Activated CD8-positive, alpha-beta memory T cell treated with anti-CD3 and anti-CD28 coated beads, Interleukin-2, amount 50 U/mL, for 48 hours (primary cell): ENCODE measurements at regions not wholly inside any gene's neighbourhood (a gene's known extent, or its start where the extent isn't known, plus 50 kb on each side); places are given as distances from the start of the nearest gene placed in this dataset.

ENCODE experiments used
- DNase-seq: peaks from one replicate; pipeline ENCODE4 v3.0.0-alpha.2; 2020

GRCh38 chr22:48980918-48981317 lies 846.8 kb downstream of the BRD1 start:
- no peak for DNase-seq

GRCh38 chr22:48980409-48980808 lies 847.3 kb downstream of the BRD1 start:
- DNase-seq, result no peak

GRCh38 chr22:48979482-48979881 lies 848.2 kb downstream of the BRD1 start:
- no peak for DNase-seq

GRCh38 chr22:48976556-48977535 lies 850.8 kb downstream of the BRD1 start:
- DNase-seq, result no peak

- DNase-seq, result no peak
These were observed 851.8 kb downstream of the BRD1 start for GRCh38 chr22:48975886-48976285.

GRCh38 chr22:48975316-48975741 lies 852.3 kb downstream of the BRD1 start:
- DNase-seq, result no peak

- no peak for DNase-seq
These were observed 853.0 kb downstream of the BRD1 start for GRCh38 chr22:48974443-48975315.

GRCh38 chr22:48973694-48974041 lies 854.0 kb downstream of the BRD1 start:
- DNase-seq, result no peak

GRCh38 chr22:48972979-48973693 lies 854.5 kb downstream of the BRD1 start:
- DNase-seq, result no peak

- DNase-seq, result no peak
These were observed 859.3 kb downstream of the BRD1 start for GRCh38 chr22:48968201-48968959.

GRCh38 chr22:48963405-48963804 lies 864.3 kb downstream of the BRD1 start:
- no peak for DNase-seq

- DNase-seq, result no peak
These were observed 866.0 kb downstream of the BRD1 start for GRCh38 chr22:48961705-48962104.

GRCh38 chr22:48960980-48961660 lies 866.6 kb downstream of the BRD1 start:
- peak; percentile 13 for DNase-seq

GRCh38 chr22:48960576-48960975 lies 867.1 kb downstream of the BRD1 start:
- peak; percentile 22 for DNase-seq

GRCh38 chr22:48959496-48959895 lies 868.2 kb downstream of the BRD1 start:
- DNase-seq, result peak; percentile 13

GRCh38 chr22:48957987-48958321 lies 869.7 kb downstream of the BRD1 start:
- peak; percentile 25 for DNase-seq

- peak; percentile 25 for DNase-seq
These were observed 870.2 kb downstream of the BRD1 start for GRCh38 chr22:48957311-48957986.

- DNase-seq, result peak; percentile 36
These were observed 872.0 kb downstream of the BRD1 start for GRCh38 chr22:48955351-48956311.

- DNase-seq, result peak; percentile 6
These were observed 872.8 kb downstream of the BRD1 start for GRCh38 chr22:48954781-48955311.

- peak; percentile 22 for DNase-seq
These were observed 873.8 kb downstream of the BRD1 start for GRCh38 chr22:48953830-48954229.
